K562 (cell line): ENCODE measurements at regions not wholly inside any gene's neighbourhood (a gene's known extent, or its start where the extent isn't known, plus 50 kb on each side); places are given as distances from the start of the nearest gene placed in this dataset.

ENCODE experiments used
- ATF6 ChIP-seq: sonication (generic); formaldehyde crosslinking; IDR thresholded peaks from 2 replicates; pipeline ENCODE4 v1.4.0; 2020; ENCODE audit warnings: mild to moderate bottlenecking, missing genetic modification reagents
- CREBBP ChIP-seq: IDR thresholded peaks from one replicate; pipeline ENCODE4 v1.6.1; 2012; ENCODE audit warnings: low read depth, mild to moderate bottlenecking, control low read depth, inconsistent platforms, low read length
- DLX4 ChIP-seq: fragments of 250-450 bp; sonication (Bioruptor Pico); IDR thresholded peaks from 2 replicates; pipeline ENCODE4 v1.6.1; 2021; ENCODE audit warnings: mild to moderate bottlenecking
- FOXA1 ChIP-seq: fragments of 450-650 bp; IDR thresholded peaks from 2 replicates; pipeline ENCODE4 v1.6.1; 2016; ENCODE audit warnings: mild to moderate bottlenecking, borderline replicate concordance
- HDAC3 ChIP-seq: fragments of 450-650 bp; IDR thresholded peaks from 2 replicates; pipeline ENCODE4 v1.6.1; 2018; ENCODE audit warnings: borderline replicate concordance, mild to moderate bottlenecking, moderate library complexity; ENCODE audit not compliant: partially characterized antibody
- JUND ChIP-seq, 2 experiments: IDR thresholded peaks; 2 replicates in 1 of 2; 3 replicates in 1 of 2; pipeline ENCODE4 v1.6.1; 2011; ENCODE audit warnings: borderline replicate concordance in 2 of 2, low read depth in 2 of 2, low read length in 2 of 2, improper control_type of control experiment in 1 of 2, missing biosample characterization in 1 of 2, missing genetic modification characterization in 1 of 2, missing genetic modification reagents in 1 of 2
- MBD1 ChIP-seq: fragments of 250-450 bp; sonication (Bioruptor Pico); IDR thresholded peaks from 2 replicates; pipeline ENCODE4 v1.8.0; 2022; ENCODE audit warnings: inconsistent platforms
- NFE2 ChIP-seq: IDR thresholded peaks from 2 replicates; pipeline ENCODE4 v1.6.1; 2014; ENCODE audit warnings: antibody characterized with exemption, low read depth
- RBM14 ChIP-seq: fragments of 200-400 bp; formaldehyde crosslinking; IDR thresholded peaks from 2 replicates; pipeline ENCODE4 v1.6.1; 2018; ENCODE audit warnings: low read depth, mild to moderate bottlenecking, low read length, moderate library complexity, borderline replicate concordance; ENCODE audit not compliant: insufficient read depth
- REST ChIP-seq, 2 experiments: fragments of 450-650 bp; formaldehyde crosslinking in 1 of 2; IDR thresholded peaks; 2 replicates each; pipeline versions ENCODE4 v1.4.0 to v1.6.1; 2014 to 2020; ENCODE audit warnings: mild to moderate bottlenecking in 2 of 2, borderline replicate concordance in 1 of 2, low read depth in 1 of 2
- ZBTB34 ChIP-seq: fragments of 250-450 bp; sonication (Bioruptor Pico); IDR thresholded peaks from 2 replicates; pipeline ENCODE4 v1.8.0; 2021; ENCODE audit warnings: mild to moderate bottlenecking, moderate library complexity

- 0 out of 2 replicates have a peak, but pooled peaks have one; percentile 12 for TF ChIP-seq REST (IDR thresholded peaks at IDR 0.05; ENCODE audit: borderline replicate concordance)
- TF ChIP-seq REST (CRISPR knock-in tag; IDR thresholded peaks at IDR 0.05; ENCODE audit: low read depth): no peak
- no peak for TF ChIP-seq FOXA1
- TF ChIP-seq RBM14: no peak
- TF ChIP-seq DLX4 (CRISPR knock-in tag): no peak
- no peak for TF ChIP-seq HDAC3
- TF ChIP-seq MBD1 (CRISPR knock-in tag): no peak
- no peak for TF ChIP-seq ZBTB34 (CRISPR knock-in tag)
- TF ChIP-seq JUND (IDR thresholded peaks at IDR 0.05; ENCODE audit: borderline replicate concordance, low read depth, low read length): peak; percentile 68; the same call in 1 of the 2 replicates
- peak; percentile 18; the same call in 1 of the 3 replicates for TF ChIP-seq JUND (tag; IDR thresholded peaks at IDR 0.05; ENCODE audit: borderline replicate concordance, low read depth, low read length)
- TF ChIP-seq CREBBP: no peak
- no peak for TF ChIP-seq ATF6
- peak; percentile 33; the same call in 1 of the 2 replicates for TF ChIP-seq NFE2
Observed at GRCh38 chr18:1006304-1006703, 101.6 kb downstream of the ADCYAP1 start (continued).
